ENCODE measurements at regions not wholly inside any gene's neighbourhood (a gene's known extent, or its start where the extent isn't known, plus 50 kb on each side); places are given as distances from the start of the nearest gene placed in this dataset.

DNA sequence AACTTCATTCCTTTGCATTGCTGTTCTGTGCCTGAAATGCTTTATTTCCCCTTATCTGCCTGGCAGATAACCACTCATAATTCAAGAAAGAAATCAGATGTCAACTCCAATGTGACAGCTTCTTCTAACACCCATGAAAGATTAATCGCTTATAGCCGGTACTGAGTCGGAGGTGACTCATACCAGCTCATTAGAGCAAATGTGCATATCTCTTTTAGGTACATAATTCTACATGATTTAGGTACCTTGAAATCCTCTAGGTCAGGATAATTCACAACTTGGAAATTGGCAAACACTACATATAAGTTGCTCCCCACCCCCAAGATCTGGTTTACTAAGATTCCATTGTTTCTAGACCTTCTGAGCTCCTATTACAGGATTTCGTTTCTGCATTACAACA, 554.4 kb upstream of the SORCS1 start:
- FAIRE-seq: no peak
- Histone ChIP-seq H3K4me2 (no peak overlapping the region), H3K4me3 (no peak overlapping the region), H3K9me3 (no peaks in the 10 kb centered on the region), H3K27ac (no peak overlapping the region), H3K4me1 (no peaks in the 10 kb centered on the region)
- no peak for TF ChIP-seq ELK1 (IDR thresholded peaks at IDR 0.05; ENCODE audit: low read depth, low read length)
- TF ChIP-seq PHF8 (IDR thresholded peaks at IDR 0.05; ENCODE audit: borderline replicate concordance, low read depth): no peak
- no peak for TF ChIP-seq HOXA7 (CRISPR knock-in tag; IDR thresholded peaks at IDR 0.05)
- no peak for TF ChIP-seq PBX3 (IDR thresholded peaks at IDR 0.05)
- no peak for TF ChIP-seq MAFK (IDR thresholded peaks at IDR 0.05; ENCODE audit: partially characterized antibody)
- TF ChIP-seq CHD2 (IDR thresholded peaks at IDR 0.05; ENCODE audit: low read length, partially characterized antibody): no peak
- no peak for TF ChIP-seq TP53 (CRISPR knock-in tag; IDR thresholded peaks at IDR 0.05)
- ChIA-PET CTCF (no interaction called here), POLR2A (no interaction called here)
- no peak for DNase-seq (ENCODE audit: low read depth in 1 of 2, low spot score in 1 of 2)
- no peak for ATAC-seq
- WGBS (ENCODE audit: missing lambda C conversion rate): 29% methylated on average over 4 of the region's 4 CpGs

- 7% methylated on average over 2 of the region's 2 CpGs for WGBS (ENCODE audit: missing lambda C conversion rate)
- POLR2A ChIA-PET: no interaction called here
- ATAC-seq (no peak), FAIRE-seq (no peak), DNase-seq (ENCODE audit: low read depth in 1 of 2, low spot score in 1 of 2) (no peak)
- CTCF ChIA-PET: interaction anchor here (1.0 kb wide), 1 partner anchor 12 kb away, joined by 3 read pairs; no protein-coding TSS in a partner anchor
- TF ChIP-seq CBX2 (IDR thresholded peaks at IDR 0.05; ENCODE audit: borderline replicate concordance, low read depth) (no peak), HOXB5 (CRISPR knock-in tag; IDR thresholded peaks at IDR 0.05) (no peak), BHLHE40 (IDR thresholded peaks at IDR 0.05; ENCODE audit: low read depth, low read length) (no peak)
- Histone ChIP-seq H3K27ac (no peak overlapping the region), H3K4me1 (no peaks in the 10 kb centered on the region), H3K9me3 (no peaks in the 10 kb centered on the region), H3K4me2 (no peak overlapping the region), H3K4me3 (no peak overlapping the region)
These were observed 552.5 kb upstream of the SORCS1 start for GRCh38 chr10:107717046-107717445.

DNA sequence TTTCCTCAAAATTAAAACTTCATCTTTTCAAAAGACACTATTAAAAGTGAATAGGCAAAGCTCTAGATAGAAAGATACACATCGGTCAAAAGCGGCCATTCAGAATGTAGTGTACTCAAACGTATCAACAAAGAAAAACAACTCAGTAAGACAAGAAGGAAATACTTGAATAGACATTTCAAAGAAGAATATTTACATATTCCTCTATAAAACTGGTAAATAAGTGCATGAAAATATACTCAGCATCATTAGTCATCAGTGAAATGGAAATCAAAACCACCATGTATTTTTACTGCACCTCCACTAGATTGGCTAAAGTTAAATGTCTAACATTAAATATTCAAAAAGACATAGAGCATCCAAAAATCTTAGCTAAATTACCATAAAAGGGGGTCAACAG, 551.1 kb upstream of the SORCS1 start:
- TF ChIP-seq CHD4 (IDR thresholded peaks at IDR 0.05; ENCODE audit: borderline replicate concordance): no peak
- TF ChIP-seq, protein P1, sequence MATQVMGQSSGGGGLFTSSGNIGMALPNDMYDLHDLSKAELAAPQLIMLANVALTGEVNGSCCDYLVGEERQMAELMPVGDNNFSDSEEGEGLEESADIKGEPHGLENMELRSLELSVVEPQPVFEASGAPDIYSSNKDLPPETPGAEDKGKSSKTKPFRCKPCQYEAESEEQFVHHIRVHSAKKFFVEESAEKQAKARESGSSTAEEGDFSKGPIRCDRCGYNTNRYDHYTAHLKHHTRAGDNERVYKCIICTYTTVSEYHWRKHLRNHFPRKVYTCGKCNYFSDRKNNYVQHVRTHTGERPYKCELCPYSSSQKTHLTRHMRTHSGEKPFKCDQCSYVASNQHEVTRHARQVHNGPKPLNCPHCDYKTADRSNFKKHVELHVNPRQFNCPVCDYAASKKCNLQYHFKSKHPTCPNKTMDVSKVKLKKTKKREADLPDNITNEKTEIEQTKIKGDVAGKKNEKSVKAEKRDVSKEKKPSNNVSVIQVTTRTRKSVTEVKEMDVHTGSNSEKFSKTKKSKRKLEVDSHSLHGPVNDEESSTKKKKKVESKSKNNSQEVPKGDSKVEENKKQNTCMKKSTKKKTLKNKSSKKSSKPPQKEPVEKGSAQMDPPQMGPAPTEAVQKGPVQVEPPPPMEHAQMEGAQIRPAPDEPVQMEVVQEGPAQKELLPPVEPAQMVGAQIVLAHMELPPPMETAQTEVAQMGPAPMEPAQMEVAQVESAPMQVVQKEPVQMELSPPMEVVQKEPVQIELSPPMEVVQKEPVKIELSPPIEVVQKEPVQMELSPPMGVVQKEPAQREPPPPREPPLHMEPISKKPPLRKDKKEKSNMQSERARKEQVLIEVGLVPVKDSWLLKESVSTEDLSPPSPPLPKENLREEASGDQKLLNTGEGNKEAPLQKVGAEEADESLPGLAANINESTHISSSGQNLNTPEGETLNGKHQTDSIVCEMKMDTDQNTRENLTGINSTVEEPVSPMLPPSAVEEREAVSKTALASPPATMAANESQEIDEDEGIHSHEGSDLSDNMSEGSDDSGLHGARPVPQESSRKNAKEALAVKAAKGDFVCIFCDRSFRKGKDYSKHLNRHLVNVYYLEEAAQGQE (IDR thresholded peaks at IDR 0.05): no peak
- no peak for TF ChIP-seq ELK1 (IDR thresholded peaks at IDR 0.05; ENCODE audit: low read depth, low read length)
- no peak for TF ChIP-seq PBX3 (IDR thresholded peaks at IDR 0.05)
- no peak for TF ChIP-seq KDM5A (IDR thresholded peaks at IDR 0.05)
- no peak for TF ChIP-seq FOSL2 (IDR thresholded peaks at IDR 0.05)
- TF ChIP-seq FOSL2 (CRISPR knock-in tag; IDR thresholded peaks at IDR 0.05): no peak
- no peak for TF ChIP-seq HES2 (IDR thresholded peaks at IDR 0.05)
- TF ChIP-seq USF2 (IDR thresholded peaks at IDR 0.05): no peak
- CTCF ChIA-PET: no interaction called here
- no peak for ATAC-seq
- DNase-seq (ENCODE audit: low read depth in 1 of 2, low spot score in 1 of 2): no peak
- FAIRE-seq: no peak
- POLR2A ChIA-PET: no interaction called here
- 31% methylated on average over 3 of the region's 3 CpGs for WGBS (ENCODE audit: missing lambda C conversion rate)
- Histone ChIP-seq H3K4me2 (no peak overlapping the region), H3K4me3 (no peak overlapping the region), H3K9me3 (no peaks in the 10 kb centered on the region), H3K27ac (no peak overlapping the region), H3K4me1 (no peaks in the 10 kb centered on the region)
